HG02884 (cell line): ENCODE measurements at regions not wholly inside any gene's neighbourhood (a gene's known extent, or its start where the extent isn't known, plus 50 kb on each side); places are given as distances from the start of the nearest gene placed in this dataset.

ENCODE experiments used
- ATAC-seq: cut with Tn5 transposase; IDR thresholded peaks from one replicate; pipeline ENCODE4 v1.9.1; 2021; ENCODE audit warnings: mild to moderate bottlenecking, moderate library complexity; ENCODE audit not compliant: unreplicated experiment

GRCh38 chr18:25727281-25727985 is 363.0 kb downstream of the SS18 start:
- no peak for ATAC-seq

- no peak for ATAC-seq
Observed at GRCh38 chr18:25726298-25726697, 364.1 kb downstream of the SS18 start.

- ATAC-seq, result no peak
Observed at GRCh38 chr18:25725501-25725900, 364.9 kb downstream of the SS18 start.

GRCh38 chr18:25724997-25725396 is 365.4 kb downstream of the SS18 start:
- ATAC-seq, result no peak

- no peak for ATAC-seq
Observed at GRCh38 chr18:25724121-25724520, 366.3 kb downstream of the SS18 start.

GRCh38 chr18:25713103-25713502 is 361.1 kb upstream of the ZNF521 start:
- no peak for ATAC-seq

- no peak for ATAC-seq
Observed at GRCh38 chr18:25710981-25711380, 359.0 kb upstream of the ZNF521 start.

- no peak for ATAC-seq
Observed at GRCh38 chr18:25705650-25706049, 353.7 kb upstream of the ZNF521 start.

- no peak for ATAC-seq
Observed at GRCh38 chr18:25704494-25704893, 352.5 kb upstream of the ZNF521 start.

GRCh38 chr18:25704071-25704470 is 352.1 kb upstream of the ZNF521 start:
- no peak for ATAC-seq

GRCh38 chr18:25701821-25702220 is 349.9 kb upstream of the ZNF521 start:
- ATAC-seq, result no peak

- ATAC-seq, result no peak
Observed at GRCh38 chr18:25686960-25687500, 335.1 kb upstream of the ZNF521 start.

- no peak for ATAC-seq
Observed at GRCh38 chr18:25685088-25685487, 333.1 kb upstream of the ZNF521 start.

GRCh38 chr18:25679491-25679890 is 327.5 kb upstream of the ZNF521 start:
- ATAC-seq, result no peak

GRCh38 chr18:25678221-25678620 is 326.3 kb upstream of the ZNF521 start:
- ATAC-seq, result peak; percentile 67

GRCh38 chr18:25675123-25675850 is 323.3 kb upstream of the ZNF521 start:
- ATAC-seq, result no peak

- ATAC-seq, result no peak
Observed at GRCh38 chr18:25674183-25674582, 322.2 kb upstream of the ZNF521 start.

- ATAC-seq, result no peak
Observed at GRCh38 chr18:25672490-25672889, 320.5 kb upstream of the ZNF521 start.

GRCh38 chr18:25669741-25670140 is 317.8 kb upstream of the ZNF521 start:
- no peak for ATAC-seq

GRCh38 chr18:25662272-25662671 is 310.3 kb upstream of the ZNF521 start:
- ATAC-seq, result no peak

GRCh38 chr18:25661831-25662230 is 309.9 kb upstream of the ZNF521 start:
- no peak for ATAC-seq

- no peak for ATAC-seq
Observed at GRCh38 chr18:25659541-25659940, 307.6 kb upstream of the ZNF521 start.
